DMS114 treated with DMSO at 0.1 percent for 48 hours (cell line): ENCODE measurements at regions not wholly inside any gene's neighbourhood (a gene's known extent, or its start where the extent isn't known, plus 50 kb on each side); places are given as distances from the start of the nearest gene placed in this dataset.

Source experiments
- DNase-seq: peaks from one replicate; lab custom pipeline; 2025; ENCODE audit not compliant: unreplicated experiment; lab: John Stamatoyannopoulos, UW

DNA sequence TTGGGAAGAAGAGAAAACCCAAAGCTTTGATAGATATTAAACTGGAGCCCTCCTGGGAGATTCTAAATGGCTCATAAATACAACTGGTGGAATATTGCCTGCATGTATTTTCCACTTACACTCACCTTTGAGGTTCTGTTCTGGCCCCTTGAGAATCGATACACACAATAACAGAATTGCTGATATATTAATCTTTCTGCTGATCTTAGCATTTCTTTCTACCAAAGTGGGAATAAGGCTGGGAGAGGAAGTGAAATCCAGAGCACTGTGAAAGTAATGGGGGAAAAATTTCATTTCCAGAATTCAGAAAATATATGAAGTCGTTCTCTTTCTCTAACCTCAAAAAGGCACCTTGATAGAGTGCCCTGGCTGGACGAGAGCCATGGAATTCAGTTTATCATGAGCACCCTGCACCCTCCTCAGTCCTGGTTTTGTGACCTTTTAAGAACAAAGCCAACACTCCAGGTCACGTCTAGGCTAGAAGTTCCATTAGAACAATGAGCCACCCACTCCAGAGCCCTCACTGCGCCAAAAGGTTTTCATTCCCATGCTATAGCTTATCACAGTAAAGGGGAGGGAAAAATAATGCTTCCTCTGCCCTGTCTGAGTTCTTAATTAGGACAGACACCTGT is 244.5 kb downstream of the CD83 start:
- DNase-seq = no peak

DNA sequence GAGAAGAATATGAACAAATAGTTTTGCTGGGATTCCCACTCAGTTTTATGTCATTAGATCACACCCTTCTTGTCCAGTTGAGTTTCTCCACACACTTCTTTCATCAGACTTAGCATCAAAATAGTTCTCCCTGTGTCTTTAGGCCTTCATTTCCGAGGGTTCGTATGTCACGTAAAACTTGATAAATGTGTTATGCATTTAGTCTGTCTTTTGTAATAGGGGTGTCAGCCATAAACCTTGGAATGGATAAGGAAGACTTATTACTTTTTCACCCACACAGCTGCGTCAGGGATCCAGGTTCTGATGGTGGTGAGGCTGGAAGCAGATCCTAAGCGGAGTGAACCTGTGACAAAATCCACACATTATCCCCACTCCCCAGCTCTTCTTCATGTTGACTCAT is 246.8 kb downstream of the CD83 start:
- DNase-seq = no peak

DNA sequence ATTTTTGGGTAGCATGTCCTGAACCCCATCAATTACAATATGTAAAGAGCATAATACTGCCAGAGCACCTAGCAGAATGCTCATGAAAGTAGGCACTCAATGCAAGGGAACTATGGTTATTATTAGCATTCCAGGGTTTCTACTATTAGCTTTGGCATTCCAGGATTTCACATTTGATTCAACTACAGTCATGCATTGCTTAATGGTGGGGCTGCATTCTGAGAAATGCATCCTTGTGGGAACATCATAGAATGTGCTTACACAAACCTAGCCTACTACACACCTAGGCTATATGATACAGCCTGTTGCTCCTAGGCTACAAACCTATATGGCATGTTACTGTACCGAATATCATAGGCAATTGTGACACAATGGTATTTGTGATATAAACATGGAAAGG is 247.8 kb downstream of the CD83 start:
- DNase-seq = no peak

DNA sequence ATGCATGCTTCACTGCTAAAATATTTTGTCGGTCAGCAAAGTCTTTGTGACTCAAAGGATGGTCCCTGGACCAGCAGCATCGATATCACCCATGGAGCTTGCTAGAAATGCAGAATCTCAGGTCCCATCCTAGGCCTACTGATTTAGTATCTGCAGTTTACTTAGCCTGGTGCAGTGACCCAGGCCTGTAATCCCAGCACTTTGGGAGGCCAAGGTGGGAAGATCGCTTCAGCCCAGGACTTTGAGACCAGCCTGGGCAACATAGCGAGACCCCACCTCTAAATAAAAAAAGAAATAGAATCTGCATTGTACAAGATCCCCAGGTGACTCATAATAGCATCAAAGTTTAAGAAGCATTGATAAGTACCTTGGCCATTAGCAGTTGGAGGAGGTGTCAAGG is 248.7 kb downstream of the CD83 start:
- no peak for DNase-seq

DNA sequence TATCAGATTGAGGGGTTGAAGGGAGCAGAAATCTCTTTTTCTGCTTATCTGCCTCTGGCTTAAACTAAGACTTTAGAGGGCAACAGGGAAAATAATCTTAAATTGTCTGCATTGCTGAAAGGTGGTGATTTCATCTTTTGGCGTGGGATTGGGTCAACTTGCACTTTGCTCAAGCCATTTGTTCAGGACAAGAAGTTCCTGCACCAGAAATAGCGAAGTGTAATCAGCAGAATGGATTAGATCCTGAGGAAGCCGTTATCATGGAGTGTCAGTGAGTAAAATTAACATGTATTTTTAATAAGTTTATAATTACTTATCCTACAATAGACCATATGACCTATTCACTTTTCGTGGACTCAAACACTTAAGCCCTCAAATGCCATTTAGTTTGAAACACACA is 249.3 kb downstream of the CD83 start:
- DNase-seq = no peak

DNA sequence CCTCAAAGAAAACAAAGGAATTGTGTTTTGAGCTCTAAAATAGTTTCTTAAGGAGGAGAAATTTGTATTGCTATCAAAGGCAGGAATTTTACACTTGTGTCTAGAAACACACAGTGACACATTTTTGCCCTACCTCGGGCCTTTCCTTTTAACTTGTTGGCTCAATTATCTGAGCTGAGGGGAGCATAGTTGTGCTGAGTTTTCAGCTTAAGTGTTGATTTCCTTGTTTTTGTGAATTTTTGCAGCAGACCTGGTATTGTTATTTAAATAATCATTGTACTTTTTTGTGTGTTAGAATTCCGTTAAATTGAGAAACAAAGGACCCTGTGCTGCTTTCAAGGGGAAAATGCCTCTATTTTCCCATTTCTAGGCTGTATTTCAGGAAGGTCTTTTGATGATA is 249.7 kb downstream of the CD83 start:
- no peak for DNase-seq

DNA sequence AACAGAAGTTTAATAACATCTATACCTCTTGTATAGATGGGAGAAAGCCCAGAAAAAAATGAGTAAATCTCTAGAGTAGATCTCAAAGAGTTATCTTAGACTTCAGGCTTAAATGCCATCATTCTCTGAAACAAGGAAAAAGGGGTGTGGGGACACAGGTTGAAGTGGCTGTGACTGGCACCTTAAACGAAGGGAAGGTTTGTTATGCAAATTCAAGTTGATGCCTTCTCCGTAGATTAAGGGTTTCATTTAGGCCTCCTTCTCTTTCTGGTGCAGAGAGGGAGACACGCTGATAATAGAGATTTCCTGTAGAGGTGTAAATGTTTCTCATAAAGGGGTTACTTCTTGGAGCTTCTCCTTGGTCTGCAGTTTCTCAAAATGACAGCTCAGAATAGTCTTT is 252.1 kb downstream of the CD83 start:
- no peak for DNase-seq

DNA sequence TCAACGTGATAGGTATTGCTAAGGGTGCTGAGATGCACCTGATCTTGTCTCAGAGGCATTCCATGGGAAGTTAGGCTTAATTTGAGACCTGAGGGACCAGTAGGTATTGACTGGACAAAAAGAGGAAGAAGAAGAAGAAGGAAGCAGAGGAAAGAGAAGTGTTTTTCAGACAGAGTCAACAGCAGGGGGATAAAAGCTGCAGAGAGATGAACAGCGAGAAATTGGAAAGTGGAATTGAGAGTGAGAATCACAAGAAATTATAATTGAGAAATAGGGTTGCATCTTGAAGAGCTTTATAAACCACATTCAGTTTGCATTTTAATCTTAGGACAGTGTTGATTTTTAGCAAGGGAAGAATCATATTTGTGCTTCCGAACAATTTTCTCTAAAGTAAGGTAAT is 254.0 kb downstream of the CD83 start:
- no peak for DNase-seq

DNA sequence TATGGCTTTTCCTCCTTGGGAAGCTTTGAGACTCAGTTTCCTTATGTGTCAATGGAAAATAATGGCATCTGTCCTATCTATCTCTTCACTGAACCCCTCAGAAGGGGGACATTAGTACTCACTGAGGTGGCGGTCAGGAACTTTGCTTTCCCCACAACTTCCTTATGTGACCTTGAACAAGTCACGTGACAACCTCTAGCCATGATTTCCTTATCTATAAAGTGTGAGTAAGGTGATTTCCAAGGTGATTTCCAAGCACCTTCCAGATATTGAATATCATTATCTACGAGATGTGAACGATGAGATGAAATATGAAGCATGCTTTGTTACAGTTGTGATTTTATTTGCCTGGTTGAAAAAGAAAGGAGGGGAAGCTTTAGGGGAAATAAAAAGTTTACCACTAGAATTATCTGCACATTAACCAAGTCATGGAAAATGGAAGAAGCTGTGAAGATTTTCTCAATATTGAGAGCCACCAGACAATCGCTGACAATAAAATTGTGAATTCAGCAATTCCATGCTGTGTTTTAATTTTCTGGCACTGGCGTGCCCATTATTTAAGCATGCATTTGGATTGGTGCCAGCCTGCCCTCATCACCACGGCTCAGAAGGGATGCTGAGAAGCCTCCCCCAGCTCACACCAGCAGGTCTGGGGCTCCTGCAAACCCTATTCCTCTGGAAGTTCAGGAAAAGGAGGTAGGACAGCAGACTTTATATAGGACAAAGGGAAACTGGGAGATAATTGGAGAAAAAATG is 255.3 kb downstream of the CD83 start:
- DNase-seq = no peak

DNA sequence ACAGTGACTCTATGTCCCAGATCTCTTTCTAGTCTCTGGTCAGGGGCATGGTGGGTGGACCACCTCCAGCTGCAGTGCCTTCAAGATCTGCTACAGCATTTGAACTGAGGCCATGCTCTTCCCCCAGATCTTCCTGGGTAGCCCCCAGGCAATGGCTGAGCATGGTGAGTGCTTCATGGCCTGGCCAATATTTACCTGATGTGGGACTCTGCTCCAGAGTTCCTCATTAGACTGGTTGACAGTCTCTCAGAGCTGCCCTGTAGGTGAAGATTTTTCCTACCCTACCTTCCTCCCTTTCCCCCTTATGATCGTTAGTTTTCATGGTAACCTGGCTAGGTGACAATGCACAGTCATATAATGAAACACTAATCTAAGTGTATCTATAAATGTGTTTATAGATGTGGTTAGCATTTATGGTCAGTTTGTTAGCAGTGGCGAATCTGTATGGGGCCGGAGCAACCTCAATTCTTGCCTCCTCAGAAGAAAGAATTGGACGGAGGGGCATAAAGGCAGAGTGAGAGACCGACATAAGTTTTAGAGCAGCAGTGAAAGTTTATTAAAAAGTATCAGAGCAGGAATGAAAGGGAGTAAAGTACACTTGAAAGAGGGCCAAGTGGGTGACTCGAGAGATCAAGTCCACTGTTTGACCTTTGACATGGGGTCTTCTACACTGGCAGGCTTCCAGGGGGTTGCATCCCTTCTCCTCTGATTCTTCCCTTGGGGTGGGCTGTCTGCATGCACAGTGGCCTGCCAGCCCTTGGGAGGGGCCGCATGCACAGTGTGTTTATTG is 256.3 kb downstream of the CD83 start:
- no peak for DNase-seq

DNA sequence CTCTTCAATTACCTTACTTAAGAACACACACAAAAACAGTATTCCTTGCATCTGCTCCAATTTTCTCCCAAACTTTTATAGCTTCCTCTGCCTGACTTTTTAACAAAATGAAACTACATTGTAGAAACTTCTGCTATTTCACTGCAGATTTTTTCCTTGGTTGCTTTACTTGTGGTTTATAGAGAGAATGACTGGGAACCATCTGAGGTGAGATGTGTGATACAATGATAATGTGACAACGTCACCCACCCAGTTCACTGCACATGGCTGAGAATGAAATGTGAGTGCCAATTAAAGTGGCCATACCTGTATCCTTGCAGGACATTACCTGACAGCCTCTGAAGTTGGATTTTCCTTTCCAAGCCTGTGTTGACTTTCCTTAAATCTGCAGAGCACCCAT is 258.4 kb downstream of the CD83 start:
- no peak for DNase-seq

DNA sequence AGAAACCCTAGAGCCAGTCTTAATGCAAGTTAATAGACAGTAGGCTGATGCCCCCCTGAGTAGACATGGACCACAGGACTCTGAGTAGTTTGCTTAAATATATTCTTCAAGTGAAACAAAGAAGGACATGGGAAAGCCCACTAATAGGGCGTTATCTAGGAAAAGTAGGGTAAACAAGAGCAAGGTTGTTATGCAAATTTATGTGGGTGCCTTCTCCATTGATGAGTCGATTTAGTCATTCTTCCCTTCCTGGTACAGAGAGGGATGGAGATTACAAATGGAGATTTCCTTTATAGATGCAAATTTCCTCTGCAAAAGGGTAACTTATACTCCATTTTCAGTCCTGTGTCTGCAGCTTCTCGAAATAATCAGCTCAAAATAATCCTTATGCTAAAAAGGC is 262.0 kb downstream of the CD83 start:
- DNase-seq = no peak

DNA sequence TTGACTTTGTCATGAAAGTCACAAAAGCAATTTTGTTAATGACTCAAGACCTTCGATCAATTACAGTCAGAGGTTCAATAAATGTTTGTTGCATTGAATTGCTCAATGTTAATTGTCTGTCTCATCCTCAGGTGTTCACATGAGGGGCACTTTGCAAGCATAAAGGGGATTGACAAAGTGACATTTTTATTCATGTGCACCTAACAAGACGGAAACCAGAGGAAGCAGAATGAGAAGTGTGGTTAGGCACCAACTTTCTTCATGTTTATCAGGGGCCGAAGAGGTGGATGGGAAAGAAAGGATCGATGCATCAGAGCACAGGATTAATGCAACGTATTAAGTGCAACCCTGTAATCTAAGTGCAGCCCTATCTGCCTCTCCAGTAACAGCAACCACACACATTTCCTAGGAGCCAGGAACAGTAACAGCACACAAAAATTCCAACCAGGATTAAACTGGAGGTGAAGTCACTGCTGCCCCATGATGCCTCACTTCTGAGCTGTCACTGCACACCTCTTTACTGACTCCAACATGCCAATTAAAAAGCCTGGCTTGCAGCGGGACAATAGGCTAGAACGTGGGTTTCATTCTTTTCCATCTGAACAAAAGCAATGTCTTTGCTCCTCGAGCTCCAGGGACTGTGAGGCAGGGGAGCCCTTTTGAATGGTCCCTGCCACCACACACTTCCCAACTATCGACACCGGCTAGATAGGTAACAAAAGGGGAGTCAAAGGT is 262.7 kb downstream of the CD83 start:
- no peak for DNase-seq

DNA sequence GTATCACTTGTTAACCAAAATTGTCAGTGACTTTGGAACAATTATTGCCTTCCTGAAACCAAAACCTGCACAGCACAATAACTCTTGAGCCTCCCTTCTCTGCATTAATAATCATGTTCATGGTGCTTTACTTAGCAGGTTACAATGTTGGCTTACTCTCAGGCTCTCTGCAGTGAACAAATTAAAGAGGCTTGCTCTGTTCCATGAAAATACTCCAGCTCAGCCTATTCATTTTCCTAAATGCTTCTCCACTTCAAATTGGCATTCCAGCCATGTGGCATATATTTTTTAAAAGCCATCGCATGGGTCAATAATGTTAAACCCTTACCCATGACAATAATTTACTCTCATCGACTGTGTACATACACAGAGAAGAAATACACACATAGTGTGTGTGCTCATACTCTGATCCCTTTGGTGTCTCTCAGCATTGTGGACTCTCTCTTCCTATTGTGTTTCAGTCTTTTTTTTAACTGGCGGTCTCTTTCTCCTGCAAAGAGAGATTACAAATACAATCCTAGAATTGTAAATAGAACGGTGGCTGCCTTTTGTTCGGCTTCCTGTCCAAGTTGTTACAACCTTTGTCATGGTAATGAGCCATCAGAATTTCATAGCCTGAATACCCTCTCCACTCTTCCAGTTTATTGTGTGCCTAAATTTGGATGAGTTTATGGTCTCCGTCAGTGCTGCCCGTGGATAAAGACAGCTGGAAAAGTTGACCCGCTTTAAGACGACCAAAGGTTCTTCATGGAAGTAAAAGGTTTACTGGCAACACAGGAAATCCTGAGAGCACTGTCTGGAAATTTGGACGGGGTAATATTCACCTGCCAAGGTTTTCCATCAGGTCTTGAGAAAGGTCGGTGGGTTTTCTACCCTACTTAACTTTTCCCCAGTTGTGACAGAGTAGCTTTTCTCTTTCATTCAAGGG is 263.6 kb downstream of the CD83 start:
- no peak for DNase-seq

DNA sequence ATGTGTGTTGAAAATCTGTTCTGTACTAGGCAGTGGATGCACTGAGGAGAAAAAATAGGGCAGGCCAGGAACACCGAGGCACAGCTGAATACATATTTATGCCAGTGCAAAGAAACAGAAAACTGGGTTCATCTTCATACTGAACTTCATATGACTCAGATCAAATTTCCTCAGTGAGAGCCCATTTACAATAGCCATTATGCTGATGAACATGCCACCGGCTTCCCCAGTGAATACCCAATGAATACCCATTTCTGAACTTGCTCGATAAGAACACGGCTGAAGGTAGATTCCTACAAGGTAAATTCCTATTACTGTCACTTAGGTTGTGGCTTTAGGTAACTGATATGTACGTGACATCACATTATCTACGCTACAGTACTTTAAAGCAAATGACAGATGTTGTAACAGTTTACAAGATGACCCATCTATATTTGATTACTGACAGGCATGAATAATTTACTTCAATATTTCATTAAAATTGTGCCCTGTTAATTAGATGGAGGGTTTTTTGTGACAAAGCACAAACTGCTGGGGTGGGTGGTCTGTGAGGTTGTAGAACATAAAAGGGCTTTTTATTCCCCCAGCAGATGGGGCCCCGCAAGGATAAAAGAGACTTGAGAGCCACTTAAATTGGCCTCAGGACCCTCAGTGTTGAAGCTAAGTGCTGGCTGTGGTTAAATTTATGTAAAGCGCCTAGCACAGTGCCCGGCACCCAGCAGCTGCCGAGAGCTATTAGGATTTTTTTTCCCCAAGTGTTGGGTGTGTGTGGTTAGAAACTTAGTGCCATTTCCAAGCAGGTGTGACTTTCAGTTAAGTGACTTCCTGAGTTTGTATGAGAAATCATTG is 264.5 kb downstream of the CD83 start:
- no peak for DNase-seq

DNA sequence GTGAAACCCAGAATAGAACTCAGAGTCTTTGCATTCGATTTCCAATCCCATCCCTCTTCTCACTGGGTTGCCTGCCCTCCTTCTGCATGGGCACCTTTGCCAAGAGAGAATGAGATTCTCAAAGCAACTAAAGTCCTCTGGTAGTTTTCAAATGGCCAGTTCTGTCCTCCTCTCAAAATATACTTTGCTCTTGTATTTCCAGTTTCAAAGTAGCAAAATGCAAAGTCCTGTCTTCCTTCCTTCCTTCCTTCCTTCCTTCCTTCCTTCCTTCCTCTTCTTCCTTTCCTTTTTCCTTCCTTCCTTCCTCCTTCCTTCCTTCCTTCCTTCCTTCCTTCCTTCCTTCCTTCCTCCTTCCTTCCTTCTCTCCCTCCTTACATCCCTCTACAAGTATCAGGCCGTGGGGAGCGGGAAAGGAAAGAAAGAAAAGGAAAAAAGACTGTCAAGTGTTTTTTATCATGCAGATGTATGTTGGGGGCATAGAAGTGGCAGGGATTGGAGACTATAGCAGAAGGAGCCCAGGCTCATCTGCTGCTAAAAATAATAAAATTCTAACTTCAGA is 265.2 kb downstream of the CD83 start:
- no peak for DNase-seq

DNA sequence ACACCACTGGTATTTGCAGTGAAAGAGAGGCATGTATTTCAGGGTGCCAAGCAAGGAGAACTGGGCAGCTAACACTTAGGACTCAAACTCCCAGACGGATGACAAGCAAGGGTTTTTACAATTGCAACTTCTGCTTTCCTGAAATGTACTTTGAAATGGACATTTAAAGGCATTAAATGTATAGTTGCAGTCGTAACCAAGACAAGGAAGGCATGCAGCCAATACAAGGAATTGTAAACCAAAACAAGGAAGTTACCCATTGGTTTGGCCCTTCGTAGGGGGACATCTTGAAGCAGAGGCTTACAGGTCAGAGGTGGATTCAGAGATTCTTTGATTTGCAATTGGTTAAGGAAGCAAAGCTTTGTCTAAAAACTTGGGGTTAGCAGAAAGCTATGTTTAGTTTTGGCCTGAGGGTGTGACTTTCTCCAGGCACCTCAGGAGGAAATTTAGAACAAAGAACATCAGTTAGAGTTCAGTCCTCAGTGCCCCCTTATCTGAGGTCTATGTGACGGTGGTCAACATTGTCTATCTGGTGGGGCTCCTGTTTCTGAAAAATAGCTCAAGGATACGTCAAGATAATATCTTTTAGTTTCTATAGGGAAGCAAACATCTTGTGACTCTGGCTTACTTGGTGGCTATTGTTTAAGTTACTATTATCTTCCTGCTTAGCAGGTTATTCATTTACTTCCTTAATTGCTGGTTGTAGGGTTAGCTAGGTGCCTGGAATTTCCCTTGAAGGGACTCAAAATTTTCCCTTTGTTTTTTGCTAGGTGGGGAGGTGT is 266.0 kb downstream of the CD83 start:
- no peak for DNase-seq

DNA sequence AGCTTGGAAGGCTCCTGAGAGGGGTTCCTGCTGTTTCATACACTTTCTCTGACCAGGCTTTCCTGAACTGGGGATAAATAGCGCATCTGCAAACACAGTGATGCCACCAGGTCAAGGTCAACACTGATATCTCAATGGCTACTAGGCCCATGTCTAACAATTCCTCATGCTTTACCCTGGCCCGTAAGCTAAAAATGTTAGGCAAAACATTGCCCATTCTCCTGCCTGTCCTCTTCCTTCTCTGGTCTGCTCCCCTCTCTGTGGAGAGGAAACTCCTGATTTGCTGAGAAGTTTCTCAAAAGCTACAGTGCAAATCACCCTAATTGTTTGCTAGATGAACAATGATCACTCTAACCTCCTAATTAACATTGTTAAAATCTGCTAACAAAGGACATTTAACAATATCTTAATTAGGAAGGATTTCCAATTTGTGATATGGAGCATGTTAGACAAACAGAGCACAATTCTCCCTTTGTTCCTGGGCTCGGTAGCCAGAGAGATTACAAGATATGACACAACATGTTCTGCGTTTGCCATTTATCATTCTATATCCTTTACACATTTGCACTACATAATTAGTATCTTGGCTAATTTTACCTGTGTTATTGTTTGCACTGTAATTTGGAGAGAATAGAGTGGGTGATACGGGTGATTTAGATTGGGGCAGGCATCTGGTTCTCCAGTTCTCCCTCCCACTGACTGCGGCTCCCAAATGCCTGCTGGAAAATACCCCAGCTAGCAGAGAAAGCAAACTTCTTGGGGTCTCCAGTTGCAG is 266.8 kb downstream of the CD83 start:
- DNase-seq = no peak
